ENCODE measurements at regions not wholly inside any gene's neighbourhood (a gene's known extent, or its start where the extent isn't known, plus 50 kb on each side); places are given as distances from the start of the nearest gene placed in this dataset.

- no peak for DNase-seq (ENCODE audit: extremely low read depth in 1 of 11, low read depth in 9 of 11, low spot score in 4 of 11)
Observed at GRCh38 chr15:93649691-93650235, 560.8 kb upstream of the RGMA start.

- no peak for DNase-seq (ENCODE audit: extremely low read depth in 1 of 11, low read depth in 9 of 11, low spot score in 4 of 11)
Observed at GRCh38 chr15:93646193-93646592, 557.2 kb upstream of the RGMA start.

GRCh38 chr15:93645594-93645993 lies 556.6 kb upstream of the RGMA start:
- DNase-seq (ENCODE audit: extremely low read depth in 1 of 11, low read depth in 9 of 11, low spot score in 4 of 11) = no peak

GRCh38 chr15:93644595-93644994 lies 555.6 kb upstream of the RGMA start:
- no peak for DNase-seq (ENCODE audit: extremely low read depth in 1 of 11, low read depth in 9 of 11, low spot score in 4 of 11)

- no peak for DNase-seq (ENCODE audit: extremely low read depth in 1 of 11, low read depth in 9 of 11, low spot score in 4 of 11)
Observed at GRCh38 chr15:93640411-93640962, 551.5 kb upstream of the RGMA start.

GRCh38 chr15:93631958-93632618 lies 543.1 kb upstream of the RGMA start:
- DNase-seq (ENCODE audit: extremely low read depth in 1 of 11, low read depth in 9 of 11, low spot score in 4 of 11) = no peak

GRCh38 chr15:93619597-93619996 lies 530.6 kb upstream of the RGMA start:
- no peak for DNase-seq (ENCODE audit: extremely low read depth in 1 of 11, low read depth in 9 of 11, low spot score in 4 of 11)

- no peak for DNase-seq (ENCODE audit: extremely low read depth in 1 of 11, low read depth in 9 of 11, low spot score in 4 of 11)
Observed at GRCh38 chr15:93617443-93617842, 528.4 kb upstream of the RGMA start.

GRCh38 chr15:93614386-93615104 lies 525.5 kb upstream of the RGMA start:
- no peak for DNase-seq (ENCODE audit: extremely low read depth in 1 of 11, low read depth in 9 of 11, low spot score in 4 of 11)

GRCh38 chr15:93613386-93613785 lies 524.4 kb upstream of the RGMA start:
- no peak for DNase-seq (ENCODE audit: extremely low read depth in 1 of 11, low read depth in 9 of 11, low spot score in 4 of 11)

GRCh38 chr15:93612953-93613352 lies 523.9 kb upstream of the RGMA start:
- no peak for DNase-seq (ENCODE audit: extremely low read depth in 1 of 11, low read depth in 9 of 11, low spot score in 4 of 11)

GRCh38 chr15:93610944-93611343 lies 521.9 kb upstream of the RGMA start:
- no peak for DNase-seq (ENCODE audit: extremely low read depth in 1 of 11, low read depth in 9 of 11, low spot score in 4 of 11)

GRCh38 chr15:93608643-93609148 lies 519.7 kb upstream of the RGMA start:
- no peak for DNase-seq (ENCODE audit: extremely low read depth in 1 of 11, low read depth in 9 of 11, low spot score in 4 of 11)

- DNase-seq (ENCODE audit: extremely low read depth in 1 of 11, low read depth in 9 of 11, low spot score in 4 of 11) = no peak
Observed at GRCh38 chr15:93603550-93603949, 514.5 kb upstream of the RGMA start.

- DNase-seq (ENCODE audit: extremely low read depth in 1 of 11, low read depth in 9 of 11, low spot score in 4 of 11) = no peak
Observed at GRCh38 chr15:93587059-93587521, 498.1 kb upstream of the RGMA start.

- DNase-seq (ENCODE audit: extremely low read depth in 1 of 11, low read depth in 9 of 11, low spot score in 4 of 11) = no peak
Observed at GRCh38 chr15:93585012-93585411, 496.0 kb upstream of the RGMA start.

- DNase-seq (ENCODE audit: extremely low read depth in 1 of 11, low read depth in 9 of 11, low spot score in 4 of 11) = no peak
Observed at GRCh38 chr15:93583968-93584367, 495.0 kb upstream of the RGMA start.

- no peak for DNase-seq (ENCODE audit: extremely low read depth in 1 of 11, low read depth in 9 of 11, low spot score in 4 of 11)
Observed at GRCh38 chr15:93583552-93583951, 494.5 kb upstream of the RGMA start.

- DNase-seq (ENCODE audit: extremely low read depth in 1 of 11, low read depth in 9 of 11, low spot score in 4 of 11) = no peak
Observed at GRCh38 chr15:93570527-93570926, 481.5 kb upstream of the RGMA start.

- DNase-seq (ENCODE audit: extremely low read depth in 1 of 11, low read depth in 9 of 11, low spot score in 4 of 11) = no peak
Observed at GRCh38 chr15:93566762-93567161, 477.8 kb upstream of the RGMA start.

All from renal cortex interstitium (tissue), 11 donors.